Neural crest cell (in vitro differentiated cells): ENCODE measurements at regions not wholly inside any gene's neighbourhood (a gene's known extent, or its start where the extent isn't known, plus 50 kb on each side); places are given as distances from the start of the nearest gene placed in this dataset.

ENCODE experiments used
- DNase-seq: peaks from one replicate; pipeline ENCODE4 v3.0.0; 2021; ENCODE audit warnings: low read depth, mixed read lengths, low spot score
- H3K27ac Mint-ChIP-seq: one replicate; pipeline ENCODE4 v1.8.0; 2021; ENCODE audit warnings: mild to moderate bottlenecking, mixed read lengths; ENCODE audit not compliant: unreplicated experiment
- H3K27me3 Mint-ChIP-seq: 2 replicates; pipeline ENCODE4 v1.8.0; 2021; ENCODE audit warnings: low read depth, mild to moderate bottlenecking, mixed read lengths
- H3K36me3 Mint-ChIP-seq: 2 replicates; pipeline ENCODE4 v1.8.0; 2021; ENCODE audit warnings: low read depth, mild to moderate bottlenecking, mixed read lengths
- H3K4me1 Mint-ChIP-seq: 2 replicates; pipeline ENCODE4 v1.8.0; 2021; ENCODE audit warnings: mixed read lengths
- H3K4me3 Mint-ChIP-seq: one replicate; pipeline ENCODE4 v1.8.0; 2021; ENCODE audit warnings: mild to moderate bottlenecking, mixed read lengths
- H3K9me3 Mint-ChIP-seq: 2 replicates; pipeline ENCODE4 v1.8.0; 2021; ENCODE audit warnings: mixed read lengths
- CTCF ChIP-seq: fragments of 200-600 bp; sonication (generic); conservative IDR thresholded peaks from 2 replicates; pipeline ENCODE4 v1.5.0; 2021; ENCODE audit warnings: antibody characterized with exemption, mild to moderate bottlenecking

- Mint-ChIP-seq H3K4me1 (peaks cover 45% of the 10 kb centered on the region), H3K36me3 (no peaks in the 10 kb centered on the region), H3K27me3 (no peaks in the 10 kb centered on the region), H3K27ac (no peak overlapping the region), H3K4me3 (no peak overlapping the region), H3K9me3 (no peaks in the 10 kb centered on the region)
- no peak for TF ChIP-seq CTCF
- no peak for DNase-seq
These were observed 171.1 kb downstream of the TAF11L14 start for GRCh38 chr5:17805227-17805825.

- TF ChIP-seq CTCF, result no peak
- no peaks in the 10 kb centered on the region for H3K9me3 Mint-ChIP-seq
- no peaks in the 10 kb centered on the region for H3K36me3 Mint-ChIP-seq
- no peak overlapping the region for H3K4me3 Mint-ChIP-seq
- peaks cover 40% of the 10 kb centered on the region for H3K4me1 Mint-ChIP-seq
- H3K27ac Mint-ChIP-seq, result no peak overlapping the region
- no peak for DNase-seq
- H3K27me3 Mint-ChIP-seq, result no peaks in the 10 kb centered on the region
These were observed 172.7 kb downstream of the TAF11L14 start for GRCh38 chr5:17806818-17807468.

- Mint-ChIP-seq H3K4me3 (no peak overlapping the region), H3K9me3 (no peaks in the 10 kb centered on the region), H3K27me3 (no peaks in the 10 kb centered on the region), H3K36me3 (no peaks in the 10 kb centered on the region), H3K4me1 (peaks cover 24% of the 10 kb centered on the region), H3K27ac (no peak overlapping the region)
- TF ChIP-seq CTCF, result no peak
- DNase-seq, result no peak
These were observed 174.3 kb downstream of the TAF11L14 start for GRCh38 chr5:17808566-17808965.

- no peak for DNase-seq
- H3K9me3 Mint-ChIP-seq, result no peaks in the 10 kb centered on the region
- no peaks in the 10 kb centered on the region for H3K36me3 Mint-ChIP-seq
- H3K4me1 Mint-ChIP-seq, result peaks cover 18% of the 10 kb centered on the region
- no peak overlapping the region for H3K27ac Mint-ChIP-seq
- TF ChIP-seq CTCF, result no peak
- H3K27me3 Mint-ChIP-seq, result no peaks in the 10 kb centered on the region
- no peak overlapping the region for H3K4me3 Mint-ChIP-seq
These were observed 176.5 kb downstream of the TAF11L14 start for GRCh38 chr5:17810734-17811133.

- no peaks in the 10 kb centered on the region for H3K9me3 Mint-ChIP-seq
- peaks cover 4% of the 10 kb centered on the region for H3K4me1 Mint-ChIP-seq
- no peak for TF ChIP-seq CTCF
- H3K27ac Mint-ChIP-seq, result no peak overlapping the region
- no peaks in the 10 kb centered on the region for H3K27me3 Mint-ChIP-seq
- DNase-seq, result no peak
- no peaks in the 10 kb centered on the region for H3K36me3 Mint-ChIP-seq
- no peak overlapping the region for H3K4me3 Mint-ChIP-seq
These were observed 179.0 kb downstream of the TAF11L14 start for GRCh38 chr5:17813214-17813613.
